Testis (tissue), 2 donors: ENCODE measurements at regions not wholly inside any gene's neighbourhood (a gene's known extent, or its start where the extent isn't known, plus 50 kb on each side); places are given as distances from the start of the nearest gene placed in this dataset.

Source experiments
- DNase-seq: peaks from one replicate; pipeline ENCODE4 v3.0.0-alpha.2; 2019
- H3K27ac ChIP-seq, 2 donors: fragments of 200-600 bp; sonication (generic); one replicate each; pipeline ENCODE4 v1.5.1; 2019
- H3K27me3 ChIP-seq: fragments of 200-600 bp; sonication (generic); one replicate; pipeline ENCODE4 v1.5.1; 2019
- H3K36me3 ChIP-seq: fragments of 200-600 bp; sonication (generic); one replicate; pipeline ENCODE4 v1.5.1; 2017; ENCODE audit warnings: low read depth; ENCODE audit errors: missing control alignments
- H3K4me1 ChIP-seq: fragments of 200-600 bp; sonication (generic); one replicate; pipeline ENCODE4 v1.5.1; 2019
- H3K4me3 ChIP-seq, 2 donors: fragments of 200-600 bp; sonication (generic); one replicate each; pipeline ENCODE4 v1.5.1; 2017 to 2019
- H3K9me3 ChIP-seq: fragments of 200-600 bp; sonication (generic); one replicate; pipeline ENCODE4 v1.5.1; 2017
- POLR2A ChIP-seq: fragments of 450-650 bp; IDR thresholded peaks from one replicate; pipeline ENCODE4 v1.6.1; 2017; ENCODE audit warnings: antibody characterized with exemption, mild to moderate bottlenecking, moderate library complexity
- WGBS, 2 donors: methylation state at CpG; one replicate each; pipeline ENCODE4 v1.1.5; 2018; 5-methylcytosine and 5-hydroxymethylcytosine counted together
- intact Hi-C: fragments of 100-400 bp; cut with DNase I; formaldehyde crosslinking; loops from one replicate; pipeline ENCODE4 v1.15.1; 2023; ENCODE audit warnings: low total_unique reads
- TF ChIP-seq, protein P1 (sequence below), 3 experiments: fragments of 450-650 bp in 2 of 3; fragments of 200-600 bp in 1 of 3; sonication (generic) in 1 of 3; IDR thresholded peaks; one replicate each; pipeline ENCODE4 v1.5.1; 2016 to 2019; ENCODE audit warnings: antibody characterized with exemption in 3 of 3, mild to moderate bottlenecking in 2 of 3, moderate library complexity in 1 of 3

DNA sequence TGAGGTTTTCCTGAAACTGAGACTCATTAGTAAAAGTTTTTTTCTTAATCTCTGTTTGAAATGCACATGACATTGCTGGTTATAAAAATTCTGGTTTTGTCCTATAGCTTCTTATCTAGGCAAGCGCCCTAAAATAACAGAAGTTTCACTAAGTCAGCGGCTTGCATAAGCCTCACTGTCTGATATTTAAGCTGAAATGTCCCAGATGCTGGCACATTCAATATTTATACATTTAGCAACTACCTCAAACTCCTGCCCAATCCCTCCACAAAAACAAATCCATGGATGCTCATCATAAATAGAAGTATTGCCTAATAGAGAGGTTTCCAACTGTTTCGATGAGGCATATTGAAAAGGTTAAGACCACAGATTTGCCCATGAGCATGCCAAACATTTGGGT lies 83.1 kb upstream of the EGR2 start:
- Histone ChIP-seq H3K9me3 (no peaks in the 10 kb centered on the region), H3K27ac (no peak overlapping the region), H3K27me3 (no peaks in the 10 kb centered on the region), H3K4me3 (no peak overlapping the region), H3K36me3 (no peaks in the 10 kb centered on the region), H3K4me1 (peaks cover under 1% of the 10 kb centered on the region)
- DNase-seq, result no peak
- WGBS, 2 donors, result 77 to 86% methylated on average over 3 of the region's 3 CpGs
- intact Hi-C loops, result no loop called here
- TF ChIP-seq POLR2A, result no peak
- TF ChIP-seq, protein P1, sequence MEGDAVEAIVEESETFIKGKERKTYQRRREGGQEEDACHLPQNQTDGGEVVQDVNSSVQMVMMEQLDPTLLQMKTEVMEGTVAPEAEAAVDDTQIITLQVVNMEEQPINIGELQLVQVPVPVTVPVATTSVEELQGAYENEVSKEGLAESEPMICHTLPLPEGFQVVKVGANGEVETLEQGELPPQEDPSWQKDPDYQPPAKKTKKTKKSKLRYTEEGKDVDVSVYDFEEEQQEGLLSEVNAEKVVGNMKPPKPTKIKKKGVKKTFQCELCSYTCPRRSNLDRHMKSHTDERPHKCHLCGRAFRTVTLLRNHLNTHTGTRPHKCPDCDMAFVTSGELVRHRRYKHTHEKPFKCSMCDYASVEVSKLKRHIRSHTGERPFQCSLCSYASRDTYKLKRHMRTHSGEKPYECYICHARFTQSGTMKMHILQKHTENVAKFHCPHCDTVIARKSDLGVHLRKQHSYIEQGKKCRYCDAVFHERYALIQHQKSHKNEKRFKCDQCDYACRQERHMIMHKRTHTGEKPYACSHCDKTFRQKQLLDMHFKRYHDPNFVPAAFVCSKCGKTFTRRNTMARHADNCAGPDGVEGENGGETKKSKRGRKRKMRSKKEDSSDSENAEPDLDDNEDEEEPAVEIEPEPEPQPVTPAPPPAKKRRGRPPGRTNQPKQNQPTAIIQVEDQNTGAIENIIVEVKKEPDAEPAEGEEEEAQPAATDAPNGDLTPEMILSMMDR (IDR thresholded peaks at IDR 0.05), result no peak

DNA sequence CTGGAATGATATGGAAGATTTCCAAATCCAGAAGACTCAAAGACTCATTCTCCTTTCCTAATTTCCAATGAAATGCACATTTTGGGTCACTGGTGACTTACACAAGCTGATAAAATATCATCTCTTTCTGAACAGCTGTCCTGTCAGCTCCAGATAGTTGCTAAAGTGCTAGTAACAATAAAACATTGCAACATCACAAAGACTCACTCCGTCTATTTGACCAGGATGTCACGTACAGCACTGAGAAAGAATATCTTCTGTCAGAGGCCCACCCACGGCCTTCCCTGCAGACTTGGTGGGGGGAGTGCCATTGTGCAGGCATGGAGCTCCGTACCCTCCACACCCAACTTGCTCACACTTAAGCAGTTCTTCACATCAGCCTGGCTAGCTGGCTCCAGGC lies 78.9 kb upstream of the EGR2 start:
- DNase-seq, result no peak
- WGBS, 2 donors, result 61 to 81% methylated on average over 4 of the region's 4 CpGs
- no peak overlapping the region for H3K4me3 ChIP-seq
- H3K9me3 ChIP-seq, result no peaks in the 10 kb centered on the region
- TF ChIP-seq, protein P1 (IDR thresholded peaks at IDR 0.05), result no peak
- no peak for TF ChIP-seq POLR2A
- H3K4me1 ChIP-seq, result no peaks in the 10 kb centered on the region
- H3K27ac ChIP-seq, result no peak overlapping the region
- H3K27me3 ChIP-seq, result no peaks in the 10 kb centered on the region
- intact Hi-C loops, result no loop called here
- no peaks in the 10 kb centered on the region for H3K36me3 ChIP-seq

DNA sequence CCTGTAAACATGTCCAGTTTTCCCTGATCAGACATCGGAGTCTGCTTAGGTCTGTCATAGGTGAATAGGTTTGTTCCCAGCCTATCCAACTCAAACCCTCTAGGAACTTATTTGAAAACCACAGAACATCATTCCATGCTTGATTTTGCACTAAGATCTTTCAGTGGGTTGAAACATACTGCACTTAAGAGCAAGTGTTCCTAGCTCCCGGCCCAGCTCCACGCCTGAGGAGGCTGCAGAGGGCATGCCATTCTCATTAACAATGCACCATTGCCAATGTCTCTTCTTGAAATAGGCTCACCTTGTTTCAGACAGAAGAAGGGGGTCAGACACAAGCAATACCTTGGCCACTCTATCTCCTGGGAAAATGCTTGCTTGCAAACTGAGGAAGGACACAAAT lies 78.0 kb upstream of the EGR2 start:
- WGBS, 2 donors, result 76 to 81% methylated on average over 3 of the region's 3 CpGs
- intact Hi-C loops, result no loop called here
- no peak for DNase-seq
- Histone ChIP-seq H3K4me3 (no peak overlapping the region), H3K9me3 (no peaks in the 10 kb centered on the region), H3K27ac (no peak overlapping the region), H3K27me3 (no peaks in the 10 kb centered on the region), H3K4me1 (no peaks in the 10 kb centered on the region), H3K36me3 (no peaks in the 10 kb centered on the region)
- TF ChIP-seq POLR2A, result no peak
- TF ChIP-seq, protein P1 (IDR thresholded peaks at IDR 0.05), result no peak

DNA sequence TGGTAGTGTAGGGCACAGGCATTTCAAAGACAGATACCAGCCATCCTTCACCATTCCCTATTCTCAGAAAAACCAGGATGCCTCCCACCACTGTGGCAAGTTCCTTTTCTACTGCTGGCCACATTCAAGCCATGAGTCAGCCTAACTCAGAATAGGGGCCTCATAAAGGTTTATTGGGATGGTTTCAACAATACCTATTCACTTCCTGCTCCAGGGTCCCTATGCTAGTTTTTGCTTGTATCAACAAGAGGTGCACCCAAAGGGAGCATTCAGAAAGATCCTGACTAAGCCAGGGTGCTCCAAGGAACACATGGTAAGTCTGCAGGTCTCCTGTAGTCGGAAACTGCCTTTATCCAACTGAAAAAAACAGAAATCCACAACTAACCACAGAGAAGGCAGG lies 76.9 kb upstream of the EGR2 start:
- Histone ChIP-seq H3K27me3 (no peaks in the 10 kb centered on the region), H3K27ac (no peak overlapping the region), H3K4me3 (no peak overlapping the region), H3K9me3 (no peaks in the 10 kb centered on the region), H3K4me1 (no peaks in the 10 kb centered on the region), H3K36me3 (no peaks in the 10 kb centered on the region)
- DNase-seq, result no peak
- intact Hi-C loops, result no loop called here
- TF ChIP-seq, protein P1 (IDR thresholded peaks at IDR 0.05), result no peak
- TF ChIP-seq POLR2A, result no peak
- WGBS, 2 donors, result 90 to 100% methylated on average over 1 of the region's 1 CpG

DNA sequence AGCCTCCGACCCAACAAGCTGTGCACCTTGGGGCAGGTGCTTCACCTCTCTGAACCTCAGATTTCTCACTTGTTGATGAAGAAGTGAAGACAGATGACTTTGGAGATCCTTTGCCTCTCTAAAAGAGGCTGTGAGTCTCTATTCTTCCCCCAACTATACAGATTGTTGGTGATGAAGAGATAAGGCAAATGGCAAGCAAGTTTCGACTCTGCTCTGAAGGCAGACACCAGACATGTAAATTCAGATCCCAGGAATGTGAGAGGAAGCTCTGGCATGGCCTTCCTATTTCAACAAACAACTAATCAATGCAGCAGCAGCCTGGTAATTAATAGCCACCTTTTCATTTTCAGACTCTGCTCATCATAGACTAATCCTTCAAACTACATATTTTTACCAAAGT lies 74.2 kb upstream of the EGR2 start:
- Histone ChIP-seq H3K27me3 (no peaks in the 10 kb centered on the region), H3K4me3 (no peak overlapping the region), H3K9me3 (no peaks in the 10 kb centered on the region), H3K36me3 (no peaks in the 10 kb centered on the region), H3K4me1 (no peaks in the 10 kb centered on the region), H3K27ac (no peak overlapping the region)
- no peak for DNase-seq
- intact Hi-C loops, result no loop called here
- WGBS, 2 donors, result 87 to 95% methylated on average over 2 of the region's 2 CpGs
- TF ChIP-seq POLR2A, result no peak
- TF ChIP-seq, protein P1 (IDR thresholded peaks at IDR 0.05), result no peak
